Esophagus muscularis mucosa (tissue), 4 donors: ENCODE measurements at regions not wholly inside any gene's neighbourhood (a gene's known extent, or its start where the extent isn't known, plus 50 kb on each side); places are given as distances from the start of the nearest gene placed in this dataset.

Experiments used
- CTCF ChIP-seq, 3 experiments: fragments of 200-600 bp in 2 of 3; fragments of 450-650 bp in 1 of 3; sonication (generic) in 2 of 3; IDR thresholded peaks; one replicate each; pipeline ENCODE4 v1.5.1; 2017 to 2019; ENCODE audit warnings: antibody characterized with exemption in 3 of 3, mild to moderate bottlenecking in 2 of 3, moderate library complexity in 1 of 3
- EP300 ChIP-seq: sonication (generic); formaldehyde crosslinking; IDR thresholded peaks from one replicate; pipeline ENCODE4 v1.6.1; 2017; ENCODE audit warnings: antibody characterized with exemption
- POLR2A ChIP-seq: fragments of 450-650 bp; IDR thresholded peaks from one replicate; pipeline ENCODE4 v1.6.1; 2017; ENCODE audit warnings: antibody characterized with exemption, moderate library complexity, mild to moderate bottlenecking, low read depth
- POLR2AphosphoS5 ChIP-seq, 2 donors: sonication (generic); formaldehyde crosslinking; IDR thresholded peaks; one replicate each; pipeline ENCODE4 v1.6.1; 2017; ENCODE audit warnings: antibody characterized with exemption in 2 of 2

- TF ChIP-seq POLR2AphosphoS5 (IDR thresholded peaks at IDR 0.05) (no peak), POLR2A (no peak), CTCF (IDR thresholded peaks at IDR 0.05) (no peak), EP300 (no peak)
Observed at GRCh38 chrX:15926622-15927021, 72.0 kb upstream of the AP1S2 start.
